WTC11 (cell line): ENCODE measurements at regions not wholly inside any gene's neighbourhood (a gene's known extent, or its start where the extent isn't known, plus 50 kb on each side); places are given as distances from the start of the nearest gene placed in this dataset.

ENCODE experiments used
- ATAC-seq: fragments of 200-7000 bp; cut with Tn5 transposase; 2 replicates; pipeline ENCODE4 v1.10.0; 2021; ENCODE audit warnings: mild to moderate bottlenecking, moderate library complexity
- CTCF ChIA-PET: fragments of 300-600 bp; sonication (Branson Sonifier 250); formaldehyde crosslinking; loops from one replicate; lab custom pipeline; 2021; ENCODE audit warnings: antibody characterized with exemption; lab: Charles Lee
- POLR2A ChIA-PET: fragments of 350-600 bp; sonication (Branson Sonifier 250); formaldehyde crosslinking; loops from one replicate; lab custom pipeline; 2021; ENCODE audit warnings: antibody characterized with exemption; lab: Charles Lee
- DNase-seq: peaks from one replicate; pipeline ENCODE4 v3.0.0; 2021; ENCODE audit warnings: low spot score
- H3K27ac Mint-ChIP-seq: 2 replicates; pipeline ENCODE4 v1.8.0; 2021; ENCODE audit warnings: mixed read lengths
- H3K27me3 Mint-ChIP-seq: 2 replicates; pipeline ENCODE4 v1.8.0; 2021; ENCODE audit warnings: low read depth, mild to moderate bottlenecking, moderate library complexity, mixed read lengths
- H3K36me3 Mint-ChIP-seq: 2 replicates; pipeline ENCODE4 v1.8.0; 2021; ENCODE audit warnings: mixed read lengths
- H3K4me1 Mint-ChIP-seq: 2 replicates; pipeline ENCODE4 v1.8.0; 2022; ENCODE audit warnings: mixed read lengths
- H3K4me3 Mint-ChIP-seq: 2 replicates; pipeline ENCODE4 v1.8.0; 2021; ENCODE audit warnings: mild to moderate bottlenecking, moderate library complexity, mixed read lengths
- H3K9me3 Mint-ChIP-seq: 2 replicates; pipeline ENCODE4 v1.8.0; 2021; ENCODE audit warnings: mixed read lengths
- CREB1 ChIP-seq: sonication (generic); formaldehyde crosslinking; IDR thresholded peaks from 2 replicates; pipeline ENCODE4 v1.8.0; 2023; ENCODE audit warnings: mild to moderate bottlenecking, missing genetic modification reagents
- EMX1 ChIP-seq: fragments of 250-450 bp; sonication (Bioruptor Pico); IDR thresholded peaks from 2 replicates; pipeline ENCODE4 v1.8.0; 2021; ENCODE audit warnings: mild to moderate bottlenecking
- ESRRA ChIP-seq: sonication (generic); formaldehyde crosslinking; IDR thresholded peaks from 2 replicates; pipeline ENCODE4 v1.8.1; 2022; ENCODE audit warnings: mild to moderate bottlenecking, missing genetic modification reagents, borderline replicate concordance
- GABPB1 ChIP-seq: sonication (generic); formaldehyde crosslinking; IDR thresholded peaks from 2 replicates; pipeline ENCODE4 v1.8.1; 2023; ENCODE audit warnings: mild to moderate bottlenecking, missing genetic modification reagents
- GTF2I ChIP-seq: fragments of 250-450 bp; sonication (Bioruptor Pico); conservative IDR thresholded peaks from 2 replicates; pipeline ENCODE4 v1.4.0; 2021; ENCODE audit warnings: mild to moderate bottlenecking
- JUN ChIP-seq: sonication (generic); formaldehyde crosslinking; IDR thresholded peaks from 2 replicates; pipeline ENCODE4 v1.8.0; 2023; ENCODE audit warnings: mild to moderate bottlenecking, missing genetic modification reagents
- KAT7 ChIP-seq: sonication (generic); formaldehyde crosslinking; IDR thresholded peaks from 2 replicates; pipeline ENCODE4 v1.8.1; 2023; ENCODE audit warnings: missing genetic modification reagents, mild to moderate bottlenecking, borderline replicate concordance
- NFATC4 ChIP-seq: fragments of 250-450 bp; sonication (Bioruptor Pico); IDR thresholded peaks from 2 replicates; pipeline ENCODE4 v1.9.0; 2021; ENCODE audit warnings: mild to moderate bottlenecking
- NR3C1 ChIP-seq: sonication (generic); formaldehyde crosslinking; conservative IDR thresholded peaks from 2 replicates; pipeline ENCODE4 v1.8.1; 2023; ENCODE audit warnings: low read depth, mild to moderate bottlenecking, missing genetic modification reagents
- RORB ChIP-seq: fragments of 250-450 bp; sonication (Bioruptor Pico); IDR thresholded peaks from 2 replicates; pipeline ENCODE4 v1.9.0; 2021; ENCODE audit warnings: mild to moderate bottlenecking
- SMAD3 ChIP-seq: sonication (generic); formaldehyde crosslinking; IDR thresholded peaks from 2 replicates; pipeline ENCODE4 v1.8.0; 2022; ENCODE audit warnings: missing genetic modification reagents, mild to moderate bottlenecking, borderline replicate concordance
- SP1 ChIP-seq: sonication (generic); formaldehyde crosslinking; conservative IDR thresholded peaks from 2 replicates; pipeline ENCODE4 v1.8.1; 2022; ENCODE audit warnings: missing genetic modification reagents
- TEAD4 ChIP-seq: sonication (generic); formaldehyde crosslinking; IDR thresholded peaks from 2 replicates; pipeline ENCODE4 v1.8.0; 2022; ENCODE audit warnings: mild to moderate bottlenecking, missing genetic modification reagents
- ZNF121 ChIP-seq: sonication (generic); formaldehyde crosslinking; IDR thresholded peaks from 2 replicates; pipeline ENCODE4 v1.8.0; 2023; ENCODE audit warnings: missing genetic modification reagents
- TF ChIP-seq, protein P1 (sequence below): sonication (generic); formaldehyde crosslinking; IDR thresholded peaks from 2 replicates; pipeline ENCODE4 v1.8.1; 2023; ENCODE audit warnings: mild to moderate bottlenecking, missing genetic modification reagents
- TF ChIP-seq, protein P2 (sequence below): sonication (generic); formaldehyde crosslinking; IDR thresholded peaks from 2 replicates; pipeline ENCODE4 v1.8.1; 2022; ENCODE audit warnings: mild to moderate bottlenecking, moderate library complexity, missing genetic modification reagents
- TF ChIP-seq, protein P3 (sequence below): sonication (generic); formaldehyde crosslinking; IDR thresholded peaks from 2 replicates; pipeline ENCODE4 v1.8.0; 2022; ENCODE audit warnings: mild to moderate bottlenecking, missing genetic modification reagents
- TF ChIP-seq, protein P4 (sequence below): sonication (generic); formaldehyde crosslinking; IDR thresholded peaks from 2 replicates; pipeline ENCODE4 v1.8.1; 2023; ENCODE audit warnings: mild to moderate bottlenecking, missing genetic modification reagents, borderline replicate concordance
- TF ChIP-seq, protein P5 (sequence below): fragments of 250-450 bp; sonication (Bioruptor Pico); IDR thresholded peaks from 2 replicates; pipeline ENCODE4 v1.9.0; 2021; ENCODE audit warnings: mild to moderate bottlenecking
- TF ChIP-seq, protein P6 (sequence below): fragments of 250-450 bp; sonication (Bioruptor Pico); IDR thresholded peaks from 2 replicates; pipeline ENCODE4 v1.9.0; 2021; ENCODE audit warnings: mild to moderate bottlenecking
- TF ChIP-seq, protein P7 (sequence below): sonication (generic); formaldehyde crosslinking; IDR thresholded peaks from 2 replicates; pipeline ENCODE4 v1.8.1; 2023; ENCODE audit warnings: mild to moderate bottlenecking, missing genetic modification reagents, moderate library complexity

DNA sequence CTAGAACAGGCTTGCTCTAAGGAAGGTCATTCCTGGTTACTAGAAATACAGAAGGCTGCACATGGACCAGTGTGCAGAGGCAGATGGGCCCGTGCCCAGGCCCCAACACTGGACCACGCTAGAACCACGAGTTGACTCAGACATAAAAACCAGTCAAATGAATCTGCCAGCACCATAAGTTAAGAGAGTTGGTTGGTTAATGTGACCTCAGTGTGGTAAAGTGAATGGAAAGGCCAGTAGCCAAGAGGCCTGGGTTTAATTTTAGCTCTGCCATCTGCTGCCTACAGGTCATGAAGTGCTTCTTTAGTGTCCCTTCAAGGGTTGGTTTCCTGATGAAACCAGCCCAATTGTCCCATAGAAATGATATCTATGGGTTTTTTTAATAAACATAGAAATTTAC is 329.6 kb upstream of the NRP1 start (continued):
- TF ChIP-seq, protein P1, sequence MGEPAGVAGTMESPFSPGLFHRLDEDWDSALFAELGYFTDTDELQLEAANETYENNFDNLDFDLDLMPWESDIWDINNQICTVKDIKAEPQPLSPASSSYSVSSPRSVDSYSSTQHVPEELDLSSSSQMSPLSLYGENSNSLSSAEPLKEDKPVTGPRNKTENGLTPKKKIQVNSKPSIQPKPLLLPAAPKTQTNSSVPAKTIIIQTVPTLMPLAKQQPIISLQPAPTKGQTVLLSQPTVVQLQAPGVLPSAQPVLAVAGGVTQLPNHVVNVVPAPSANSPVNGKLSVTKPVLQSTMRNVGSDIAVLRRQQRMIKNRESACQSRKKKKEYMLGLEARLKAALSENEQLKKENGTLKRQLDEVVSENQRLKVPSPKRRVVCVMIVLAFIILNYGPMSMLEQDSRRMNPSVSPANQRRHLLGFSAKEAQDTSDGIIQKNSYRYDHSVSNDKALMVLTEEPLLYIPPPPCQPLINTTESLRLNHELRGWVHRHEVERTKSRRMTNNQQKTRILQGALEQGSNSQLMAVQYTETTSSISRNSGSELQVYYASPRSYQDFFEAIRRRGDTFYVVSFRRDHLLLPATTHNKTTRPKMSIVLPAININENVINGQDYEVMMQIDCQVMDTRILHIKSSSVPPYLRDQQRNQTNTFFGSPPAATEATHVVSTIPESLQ (CRISPR knock-in tag), result no peak
- TF ChIP-seq, protein P2, sequence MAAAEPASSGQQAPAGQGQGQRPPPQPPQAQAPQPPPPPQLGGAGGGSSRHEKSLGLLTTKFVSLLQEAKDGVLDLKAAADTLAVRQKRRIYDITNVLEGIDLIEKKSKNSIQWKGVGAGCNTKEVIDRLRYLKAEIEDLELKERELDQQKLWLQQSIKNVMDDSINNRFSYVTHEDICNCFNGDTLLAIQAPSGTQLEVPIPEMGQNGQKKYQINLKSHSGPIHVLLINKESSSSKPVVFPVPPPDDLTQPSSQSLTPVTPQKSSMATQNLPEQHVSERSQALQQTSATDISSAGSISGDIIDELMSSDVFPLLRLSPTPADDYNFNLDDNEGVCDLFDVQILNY (CRISPR knock-in tag), result no peak
- TF ChIP-seq, protein P3, sequence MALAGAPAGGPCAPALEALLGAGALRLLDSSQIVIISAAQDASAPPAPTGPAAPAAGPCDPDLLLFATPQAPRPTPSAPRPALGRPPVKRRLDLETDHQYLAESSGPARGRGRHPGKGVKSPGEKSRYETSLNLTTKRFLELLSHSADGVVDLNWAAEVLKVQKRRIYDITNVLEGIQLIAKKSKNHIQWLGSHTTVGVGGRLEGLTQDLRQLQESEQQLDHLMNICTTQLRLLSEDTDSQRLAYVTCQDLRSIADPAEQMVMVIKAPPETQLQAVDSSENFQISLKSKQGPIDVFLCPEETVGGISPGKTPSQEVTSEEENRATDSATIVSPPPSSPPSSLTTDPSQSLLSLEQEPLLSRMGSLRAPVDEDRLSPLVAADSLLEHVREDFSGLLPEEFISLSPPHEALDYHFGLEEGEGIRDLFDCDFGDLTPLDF, result no peak
- TF ChIP-seq NR3C1, result no peak
- no peak for TF ChIP-seq ESRRA (CRISPR knock-in tag)
- no peak for TF ChIP-seq TEAD4 (CRISPR knock-in tag)
- TF ChIP-seq JUN (CRISPR knock-in tag), result no peak
- TF ChIP-seq ZNF121 (CRISPR knock-in tag), result no peak

DNA sequence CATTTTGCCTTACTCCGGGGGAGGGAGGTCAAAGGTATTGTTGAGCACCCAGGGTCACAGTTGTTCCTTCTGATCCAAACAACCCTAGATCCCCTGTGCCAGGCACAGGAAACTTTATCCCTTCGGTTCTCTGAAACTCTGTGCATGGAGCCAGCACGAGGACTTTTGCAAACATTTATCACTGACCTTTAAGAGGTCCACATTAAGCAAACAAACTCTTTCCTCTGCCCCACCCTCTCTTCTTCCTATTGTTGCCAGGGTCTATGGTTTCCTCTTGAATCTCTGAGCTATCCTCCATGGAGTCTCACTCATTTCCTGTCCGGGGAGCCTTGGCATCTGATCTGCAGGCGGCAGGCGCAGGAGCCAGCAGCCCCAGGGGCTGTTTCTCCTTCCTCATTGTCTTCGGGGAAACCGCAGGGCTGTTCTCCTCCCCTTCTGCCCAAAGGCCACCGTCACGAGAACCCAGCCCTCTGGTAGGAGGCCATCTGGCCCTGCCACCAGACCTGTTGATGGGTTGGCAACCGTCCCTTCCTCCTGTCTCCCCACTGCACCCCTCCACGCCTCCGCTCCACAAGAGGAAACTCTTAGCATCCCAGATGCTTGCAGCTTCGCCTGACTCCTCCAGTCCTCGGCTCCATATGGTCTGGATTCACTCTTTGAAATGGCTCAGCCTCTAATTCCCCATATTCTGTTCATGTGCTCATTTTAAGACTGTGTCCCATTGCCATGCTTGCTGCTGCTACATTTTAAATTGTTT is 327.3 kb upstream of the NRP1 start:
- ATAC-seq, result no peak
- Mint-ChIP-seq H3K27me3 (no peaks in the 10 kb centered on the region; the same call in 1 of the 2 replicates), H3K4me1 (peaks cover 38% of the 10 kb centered on the region), H3K9me3 (peaks cover 14% of the 10 kb centered on the region), H3K36me3 (peaks cover 8% of the 10 kb centered on the region), H3K4me3 (no peak overlapping the region), H3K27ac (no peak overlapping the region)
- TF ChIP-seq JUN (CRISPR knock-in tag) (no peak), SMAD3 (CRISPR knock-in tag) (no peak), KAT7 (no peak), NFATC4 (no peak)
- TF ChIP-seq, protein P4, sequence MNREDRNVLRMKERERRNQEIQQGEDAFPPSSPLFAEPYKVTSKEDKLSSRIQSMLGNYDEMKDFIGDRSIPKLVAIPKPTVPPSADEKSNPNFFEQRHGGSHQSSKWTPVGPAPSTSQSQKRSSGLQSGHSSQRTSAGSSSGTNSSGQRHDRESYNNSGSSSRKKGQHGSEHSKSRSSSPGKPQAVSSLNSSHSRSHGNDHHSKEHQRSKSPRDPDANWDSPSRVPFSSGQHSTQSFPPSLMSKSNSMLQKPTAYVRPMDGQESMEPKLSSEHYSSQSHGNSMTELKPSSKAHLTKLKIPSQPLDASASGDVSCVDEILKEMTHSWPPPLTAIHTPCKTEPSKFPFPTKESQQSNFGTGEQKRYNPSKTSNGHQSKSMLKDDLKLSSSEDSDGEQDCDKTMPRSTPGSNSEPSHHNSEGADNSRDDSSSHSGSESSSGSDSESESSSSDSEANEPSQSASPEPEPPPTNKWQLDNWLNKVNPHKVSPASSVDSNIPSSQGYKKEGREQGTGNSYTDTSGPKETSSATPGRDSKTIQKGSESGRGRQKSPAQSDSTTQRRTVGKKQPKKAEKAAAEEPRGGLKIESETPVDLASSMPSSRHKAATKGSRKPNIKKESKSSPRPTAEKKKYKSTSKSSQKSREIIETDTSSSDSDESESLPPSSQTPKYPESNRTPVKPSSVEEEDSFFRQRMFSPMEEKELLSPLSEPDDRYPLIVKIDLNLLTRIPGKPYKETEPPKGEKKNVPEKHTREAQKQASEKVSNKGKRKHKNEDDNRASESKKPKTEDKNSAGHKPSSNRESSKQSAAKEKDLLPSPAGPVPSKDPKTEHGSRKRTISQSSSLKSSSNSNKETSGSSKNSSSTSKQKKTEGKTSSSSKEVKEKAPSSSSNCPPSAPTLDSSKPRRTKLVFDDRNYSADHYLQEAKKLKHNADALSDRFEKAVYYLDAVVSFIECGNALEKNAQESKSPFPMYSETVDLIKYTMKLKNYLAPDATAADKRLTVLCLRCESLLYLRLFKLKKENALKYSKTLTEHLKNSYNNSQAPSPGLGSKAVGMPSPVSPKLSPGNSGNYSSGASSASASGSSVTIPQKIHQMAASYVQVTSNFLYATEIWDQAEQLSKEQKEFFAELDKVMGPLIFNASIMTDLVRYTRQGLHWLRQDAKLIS (CRISPR knock-in tag), result no peak
- no peak for DNase-seq
- ChIA-PET POLR2A (no interaction called here), CTCF (no interaction called here)

DNA sequence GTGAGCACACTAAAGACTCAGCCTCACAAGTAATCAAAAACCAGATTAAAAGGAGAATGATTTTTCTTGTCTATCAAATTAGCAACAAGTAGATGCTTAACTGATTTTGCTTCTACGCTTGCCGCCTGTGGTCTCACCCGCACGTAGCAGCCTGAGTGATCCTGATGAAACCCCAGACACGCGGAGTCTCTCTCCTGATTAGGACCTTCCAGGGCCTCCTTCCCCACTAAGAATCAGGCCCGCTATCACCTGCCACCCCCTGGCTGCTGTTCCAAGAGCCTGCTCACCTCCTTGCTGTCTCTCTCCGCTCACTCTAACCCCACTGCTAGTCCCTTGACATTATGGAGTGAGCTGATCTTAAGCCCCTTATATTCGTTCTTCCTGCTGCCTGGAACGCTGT is 325.9 kb upstream of the NRP1 start:
- H3K4me3 Mint-ChIP-seq, result no peak overlapping the region
- DNase-seq, result peak; percentile 22
- ChIA-PET CTCF (no interaction called here), POLR2A (no interaction called here)
- H3K27ac Mint-ChIP-seq, result no peak overlapping the region
- peaks cover 14% of the 10 kb centered on the region for H3K9me3 Mint-ChIP-seq
- no peaks in the 10 kb centered on the region for H3K27me3 Mint-ChIP-seq
- H3K36me3 Mint-ChIP-seq, result peaks cover 8% of the 10 kb centered on the region
- H3K4me1 Mint-ChIP-seq, result peaks cover 38% of the 10 kb centered on the region
- ATAC-seq, result peak; percentile 70
- TF ChIP-seq RORB (no peak), SP1 (CRISPR knock-in tag) (no peak), EMX1 (CRISPR knock-in tag) (no peak), SMAD3 (CRISPR knock-in tag) (no peak), GABPB1 (CRISPR knock-in tag) (no peak), CREB1 (CRISPR knock-in tag) (no peak), GTF2I (CRISPR knock-in tag) (no peak)
- TF ChIP-seq, protein P5, sequence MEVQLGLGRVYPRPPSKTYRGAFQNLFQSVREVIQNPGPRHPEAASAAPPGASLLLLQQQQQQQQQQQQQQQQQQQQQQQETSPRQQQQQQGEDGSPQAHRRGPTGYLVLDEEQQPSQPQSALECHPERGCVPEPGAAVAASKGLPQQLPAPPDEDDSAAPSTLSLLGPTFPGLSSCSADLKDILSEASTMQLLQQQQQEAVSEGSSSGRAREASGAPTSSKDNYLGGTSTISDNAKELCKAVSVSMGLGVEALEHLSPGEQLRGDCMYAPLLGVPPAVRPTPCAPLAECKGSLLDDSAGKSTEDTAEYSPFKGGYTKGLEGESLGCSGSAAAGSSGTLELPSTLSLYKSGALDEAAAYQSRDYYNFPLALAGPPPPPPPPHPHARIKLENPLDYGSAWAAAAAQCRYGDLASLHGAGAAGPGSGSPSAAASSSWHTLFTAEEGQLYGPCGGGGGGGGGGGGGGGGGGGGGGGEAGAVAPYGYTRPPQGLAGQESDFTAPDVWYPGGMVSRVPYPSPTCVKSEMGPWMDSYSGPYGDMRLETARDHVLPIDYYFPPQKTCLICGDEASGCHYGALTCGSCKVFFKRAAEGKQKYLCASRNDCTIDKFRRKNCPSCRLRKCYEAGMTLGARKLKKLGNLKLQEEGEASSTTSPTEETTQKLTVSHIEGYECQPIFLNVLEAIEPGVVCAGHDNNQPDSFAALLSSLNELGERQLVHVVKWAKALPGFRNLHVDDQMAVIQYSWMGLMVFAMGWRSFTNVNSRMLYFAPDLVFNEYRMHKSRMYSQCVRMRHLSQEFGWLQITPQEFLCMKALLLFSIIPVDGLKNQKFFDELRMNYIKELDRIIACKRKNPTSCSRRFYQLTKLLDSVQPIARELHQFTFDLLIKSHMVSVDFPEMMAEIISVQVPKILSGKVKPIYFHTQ (CRISPR knock-in tag), result no peak
- TF ChIP-seq, protein P6, sequence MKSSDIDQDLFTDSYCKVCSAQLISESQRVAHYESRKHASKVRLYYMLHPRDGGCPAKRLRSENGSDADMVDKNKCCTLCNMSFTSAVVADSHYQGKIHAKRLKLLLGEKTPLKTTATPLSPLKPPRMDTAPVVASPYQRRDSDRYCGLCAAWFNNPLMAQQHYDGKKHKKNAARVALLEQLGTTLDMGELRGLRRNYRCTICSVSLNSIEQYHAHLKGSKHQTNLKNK (CRISPR knock-in tag), result no peak
- TF ChIP-seq, protein P7, sequence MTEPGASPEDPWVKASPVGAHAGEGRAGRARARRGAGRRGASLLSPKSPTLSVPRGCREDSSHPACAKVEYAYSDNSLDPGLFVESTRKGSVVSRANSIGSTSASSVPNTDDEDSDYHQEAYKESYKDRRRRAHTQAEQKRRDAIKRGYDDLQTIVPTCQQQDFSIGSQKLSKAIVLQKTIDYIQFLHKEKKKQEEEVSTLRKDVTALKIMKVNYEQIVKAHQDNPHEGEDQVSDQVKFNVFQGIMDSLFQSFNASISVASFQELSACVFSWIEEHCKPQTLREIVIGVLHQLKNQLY (CRISPR knock-in tag), result no peak
